Progenitor cell of endocrine pancreas (in vitro differentiated cells): ENCODE measurements at regions not wholly inside any gene's neighbourhood (a gene's known extent, or its start where the extent isn't known, plus 50 kb on each side); places are given as distances from the start of the nearest gene placed in this dataset.

Experiments used
- DNase-seq: peaks from one replicate; pipeline ENCODE4 v3.0.0; 2021; ENCODE audit warnings: low spot score; ENCODE audit not compliant: unreplicated experiment
- H3K27ac Mint-ChIP-seq: 2 replicates; pipeline ENCODE4 v1.8.0; 2021; ENCODE audit warnings: mild to moderate bottlenecking, moderate library complexity, mixed read lengths
- H3K27me3 Mint-ChIP-seq: 2 replicates; pipeline ENCODE4 v1.8.0; 2021; ENCODE audit warnings: mixed read lengths
- H3K36me3 Mint-ChIP-seq: 2 replicates; pipeline ENCODE4 v1.8.0; 2022; ENCODE audit warnings: mixed read lengths; ENCODE audit not compliant: insufficient read depth
- H3K4me1 Mint-ChIP-seq: 2 replicates; pipeline ENCODE4 v1.8.0; 2021; ENCODE audit warnings: low read depth, mixed read lengths
- H3K4me3 Mint-ChIP-seq: 2 replicates; pipeline ENCODE4 v1.8.0; 2021; ENCODE audit warnings: low read depth, mild to moderate bottlenecking, moderate library complexity, mixed read lengths
- H3K9me3 Mint-ChIP-seq: 2 replicates; pipeline ENCODE4 v1.8.0; 2021; ENCODE audit warnings: low read depth, mixed read lengths
- TF ChIP-seq, protein P1 (sequence below): fragments of 200-600 bp; sonication (generic); IDR thresholded peaks from one replicate; pipeline ENCODE4 v1.5.0; 2021; ENCODE audit warnings: antibody characterized with exemption, mild to moderate bottlenecking; ENCODE audit not compliant: unreplicated experiment

DNA sequence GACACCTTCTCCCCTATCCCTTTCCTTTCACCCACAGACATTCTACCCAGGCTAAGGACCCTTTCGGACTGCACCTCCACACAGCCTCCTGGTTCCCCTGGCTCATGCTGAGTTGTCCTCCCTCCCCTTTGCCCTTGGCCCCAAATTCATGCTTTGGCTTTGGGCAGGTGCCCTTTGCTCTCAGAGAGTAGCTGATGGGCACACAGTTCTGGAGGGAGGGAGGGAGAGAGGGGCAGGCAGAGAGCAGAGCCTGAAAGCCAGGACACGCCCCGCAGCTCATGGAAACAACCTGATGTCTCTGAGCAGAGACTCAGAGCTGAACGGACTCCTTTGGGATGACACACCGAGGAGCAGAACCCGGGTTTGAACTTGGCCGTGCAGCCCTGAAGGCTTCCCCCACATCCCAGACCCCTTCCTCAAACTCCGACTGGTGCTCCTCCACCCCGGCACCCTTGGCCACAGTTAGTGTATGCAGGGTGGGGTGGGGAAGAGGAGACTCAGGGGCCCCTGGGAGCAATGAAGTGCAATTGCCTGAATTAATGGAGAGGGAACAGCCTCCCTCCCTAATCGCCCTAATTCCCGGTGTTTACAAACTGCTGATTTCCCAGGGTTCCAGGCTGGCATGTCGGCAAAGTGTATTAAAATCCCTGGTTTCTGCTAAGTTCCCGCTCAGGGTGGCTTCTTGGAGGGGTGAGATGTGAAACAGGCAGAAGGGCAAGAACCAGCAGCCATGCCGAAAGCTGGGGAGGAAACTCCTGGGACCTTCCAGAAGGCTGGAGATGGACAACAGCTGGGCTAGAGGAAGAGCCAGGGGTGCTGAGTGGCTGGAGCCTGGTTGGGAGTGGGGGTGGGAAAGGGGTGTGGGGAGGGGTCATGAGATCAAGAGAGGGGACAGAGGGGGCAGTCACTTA lies 71.2 kb upstream of the SHISAL1 start:
- Mint-ChIP-seq H3K27me3 (peaks cover 33% of the 10 kb centered on the region), H3K4me1 (no peaks in the 10 kb centered on the region), H3K36me3 (no peaks in the 10 kb centered on the region), H3K27ac (no peak overlapping the region), H3K9me3 (no peaks in the 10 kb centered on the region), H3K4me3 (no peak overlapping the region)
- no peak for DNase-seq
- TF ChIP-seq, protein P1, sequence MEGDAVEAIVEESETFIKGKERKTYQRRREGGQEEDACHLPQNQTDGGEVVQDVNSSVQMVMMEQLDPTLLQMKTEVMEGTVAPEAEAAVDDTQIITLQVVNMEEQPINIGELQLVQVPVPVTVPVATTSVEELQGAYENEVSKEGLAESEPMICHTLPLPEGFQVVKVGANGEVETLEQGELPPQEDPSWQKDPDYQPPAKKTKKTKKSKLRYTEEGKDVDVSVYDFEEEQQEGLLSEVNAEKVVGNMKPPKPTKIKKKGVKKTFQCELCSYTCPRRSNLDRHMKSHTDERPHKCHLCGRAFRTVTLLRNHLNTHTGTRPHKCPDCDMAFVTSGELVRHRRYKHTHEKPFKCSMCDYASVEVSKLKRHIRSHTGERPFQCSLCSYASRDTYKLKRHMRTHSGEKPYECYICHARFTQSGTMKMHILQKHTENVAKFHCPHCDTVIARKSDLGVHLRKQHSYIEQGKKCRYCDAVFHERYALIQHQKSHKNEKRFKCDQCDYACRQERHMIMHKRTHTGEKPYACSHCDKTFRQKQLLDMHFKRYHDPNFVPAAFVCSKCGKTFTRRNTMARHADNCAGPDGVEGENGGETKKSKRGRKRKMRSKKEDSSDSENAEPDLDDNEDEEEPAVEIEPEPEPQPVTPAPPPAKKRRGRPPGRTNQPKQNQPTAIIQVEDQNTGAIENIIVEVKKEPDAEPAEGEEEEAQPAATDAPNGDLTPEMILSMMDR: no peak

DNA sequence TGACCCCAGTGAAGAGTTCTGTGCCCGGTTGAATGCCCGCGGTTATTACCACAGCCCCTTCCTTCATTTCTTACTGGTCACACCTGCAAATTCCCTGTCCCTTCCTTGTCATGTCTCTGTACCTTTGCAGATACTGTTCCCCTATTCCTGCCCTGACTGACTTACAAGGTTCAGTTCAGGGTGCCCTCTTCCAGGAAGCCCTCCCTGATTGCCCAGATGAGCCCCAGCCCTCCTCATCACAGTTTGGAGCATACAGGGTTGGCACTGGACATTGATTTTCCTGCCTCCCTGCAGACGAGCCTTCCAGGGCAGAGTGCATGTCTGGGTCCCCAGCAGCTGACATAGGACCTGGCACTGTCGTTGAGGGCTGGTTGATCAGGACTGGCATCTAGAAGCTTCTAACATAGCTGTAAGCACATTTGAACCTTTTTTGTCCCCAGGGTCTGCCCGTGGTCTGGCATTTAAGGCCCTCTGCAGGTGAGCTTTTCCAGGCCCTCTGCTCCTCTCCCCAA lies 70.4 kb upstream of the SHISAL1 start:
- H3K4me1 Mint-ChIP-seq: no peaks in the 10 kb centered on the region
- TF ChIP-seq, protein P1: no peak
- H3K9me3 Mint-ChIP-seq: peaks cover 3% of the 10 kb centered on the region
- peaks cover 27% of the 10 kb centered on the region for H3K27me3 Mint-ChIP-seq
- no peaks in the 10 kb centered on the region for H3K36me3 Mint-ChIP-seq
- H3K4me3 Mint-ChIP-seq: no peak overlapping the region
- H3K27ac Mint-ChIP-seq: no peak overlapping the region
- DNase-seq: no peak

DNA sequence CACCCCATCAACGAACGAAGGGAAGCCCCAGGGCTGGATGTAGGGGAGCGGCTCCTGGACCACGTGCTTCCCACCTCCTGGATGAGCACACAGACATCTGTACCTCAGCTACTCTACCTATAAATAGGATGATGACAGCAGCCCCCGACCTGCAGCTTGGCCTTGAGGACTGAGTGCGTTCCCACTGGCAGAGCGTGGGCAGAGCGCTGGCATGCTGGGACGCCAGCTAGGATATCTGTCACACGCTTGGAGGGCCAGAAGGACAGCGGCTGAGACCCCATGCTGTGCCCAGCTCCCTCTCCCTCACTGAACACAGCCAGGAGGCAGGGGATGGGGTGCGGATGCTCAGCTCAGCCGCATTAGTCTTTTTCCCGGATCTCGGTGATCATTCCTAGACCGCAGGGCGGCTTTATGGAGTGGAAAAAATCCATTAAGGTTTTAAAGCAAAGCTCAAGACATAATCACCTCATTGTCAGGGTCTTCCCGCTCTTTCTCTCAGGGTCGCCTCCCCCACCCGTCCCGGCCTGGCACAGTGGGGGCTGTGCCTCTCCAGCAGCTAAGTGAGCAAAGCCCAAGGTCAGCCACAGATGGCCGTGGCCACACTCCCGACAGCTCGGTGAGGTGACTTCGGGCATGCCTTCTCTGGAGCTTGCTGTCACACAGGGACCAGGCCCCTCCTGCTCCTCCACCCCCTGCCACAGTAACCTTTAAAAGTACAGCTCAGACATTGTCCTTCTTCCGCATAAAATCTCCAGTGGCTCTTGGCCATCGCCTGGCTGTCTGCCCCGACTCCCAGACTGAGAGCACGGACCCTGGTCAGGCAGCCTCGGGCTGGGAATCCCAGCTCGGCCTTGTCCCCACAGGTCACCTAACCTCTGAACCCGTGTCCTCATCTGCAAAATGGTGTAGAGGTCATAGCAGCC lies 69.6 kb upstream of the SHISAL1 start:
- Mint-ChIP-seq H3K9me3 (peaks cover 6% of the 10 kb centered on the region), H3K4me3 (no peak overlapping the region), H3K27ac (no peak overlapping the region), H3K36me3 (no peaks in the 10 kb centered on the region), H3K27me3 (peaks cover 22% of the 10 kb centered on the region), H3K4me1 (no peaks in the 10 kb centered on the region)
- DNase-seq: no peak
- TF ChIP-seq, protein P1: no peak

DNA sequence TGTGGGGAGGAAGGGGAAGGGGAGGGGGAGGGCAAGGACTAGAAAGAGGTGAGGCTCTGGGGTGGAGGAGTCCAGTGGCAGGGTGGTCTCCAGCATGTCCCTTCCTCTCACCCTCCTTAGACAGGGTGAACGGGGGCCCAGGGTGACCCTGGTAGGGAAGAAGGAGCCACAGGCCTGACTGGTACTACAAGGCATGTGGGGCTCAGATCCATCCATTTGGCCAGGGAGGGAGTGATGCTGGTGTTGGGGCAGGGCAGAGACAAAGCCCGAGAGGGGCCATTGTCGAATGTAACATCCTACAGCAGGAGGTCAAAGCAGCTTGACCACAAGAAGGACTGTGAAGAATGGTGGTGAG lies 69.0 kb upstream of the SHISAL1 start:
- DNase-seq: no peak
- H3K9me3 Mint-ChIP-seq: peaks cover 6% of the 10 kb centered on the region
- H3K27ac Mint-ChIP-seq: no peak overlapping the region
- H3K4me3 Mint-ChIP-seq: no peak overlapping the region
- peaks cover 16% of the 10 kb centered on the region for H3K27me3 Mint-ChIP-seq
- H3K36me3 Mint-ChIP-seq: no peaks in the 10 kb centered on the region
- no peaks in the 10 kb centered on the region for H3K4me1 Mint-ChIP-seq
- TF ChIP-seq, protein P1: no peak
